ENCODE measurements at regions not wholly inside any gene's neighbourhood (a gene's known extent, or its start where the extent isn't known, plus 50 kb on each side); places are given as distances from the start of the nearest gene placed in this dataset.

DNA sequence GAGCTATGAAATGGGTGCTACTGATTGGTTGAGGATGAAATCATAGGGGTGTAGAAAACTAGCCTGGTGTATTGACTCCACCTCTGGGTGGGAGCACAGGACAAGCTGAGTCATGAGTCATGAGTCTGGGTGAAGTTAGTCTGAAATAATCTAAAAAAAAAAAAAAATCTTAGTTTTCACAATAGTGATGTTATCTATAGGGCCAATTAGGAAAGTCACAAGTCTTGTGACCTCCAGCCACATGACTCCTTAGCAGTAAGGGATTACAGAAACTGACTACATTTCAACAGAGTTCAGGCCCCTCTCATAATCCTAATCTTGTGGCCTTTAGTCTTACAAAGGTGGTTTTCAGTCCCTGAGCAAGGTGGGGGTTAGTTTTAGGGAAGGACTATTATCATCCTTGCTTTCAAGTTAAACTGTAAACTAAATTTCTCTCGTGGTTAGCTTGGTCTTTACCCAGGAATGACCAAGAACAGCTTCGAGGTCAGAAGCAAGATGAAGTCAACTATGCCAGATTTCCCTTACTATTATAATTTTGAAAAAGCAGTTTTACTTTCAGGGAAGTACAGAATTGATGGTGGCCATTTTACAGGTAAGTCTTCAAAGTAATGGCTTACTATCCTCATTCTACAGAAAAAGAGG, 338.0 kb upstream of the GYPC start (continued):
- no peak for TF ChIP-seq NR3C1 (CRISPR knock-in tag; IDR thresholded peaks at IDR 0.05)

DNA sequence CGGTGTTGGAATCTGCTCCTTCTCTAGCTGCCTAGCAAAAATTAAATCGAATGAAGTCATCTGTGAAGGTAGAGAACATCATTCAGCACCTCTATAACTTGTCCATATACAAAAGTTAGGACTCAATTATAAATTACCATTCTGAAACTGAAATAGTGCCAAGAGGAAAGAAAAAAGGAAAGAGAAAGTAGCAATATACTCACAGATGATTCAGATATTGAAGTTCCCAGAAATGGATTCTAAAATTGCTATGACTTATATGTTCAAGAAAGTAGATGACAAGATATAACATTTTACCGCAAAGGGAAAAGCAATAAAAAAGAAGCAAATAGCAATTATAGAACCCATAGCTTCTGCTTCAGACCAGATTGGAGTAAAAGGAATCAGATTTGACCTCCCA, 333.6 kb upstream of the GYPC start:
- no peak for DNase-seq (ENCODE audit: low spot score)
- FAIRE-seq: no peak
- WGBS (ENCODE audit: low lambda C conversion rate): 29% methylated on average over 3 of the region's 3 CpGs

More for the DNA sequence above, 333.6 kb upstream of the GYPC start:
- intact Hi-C loops (cut with micrococcal nuclease; ENCODE audit: unreplicated experiment) (no loop called here), in situ Hi-C loops (cut with HindIII; ENCODE audit: extremely low pct_ligation_motif_present, low pct_unique_long_range_greater_than_20kb) (no loop called here)
- H3K27me3 ChIP-seq (ENCODE audit: control insufficient read depth in 1 of 2, insufficient read depth in 2 of 2, low read length in 2 of 2): no peaks in the 10 kb centered on the region
- BruUV-seq (replicated peaks): no TSS peak
- no peak overlapping the region for H3K27ac ChIP-seq (ENCODE audit: extremely low read length, insufficient read depth, low read length)
- no peaks in the 10 kb centered on the region for H3K79me2 ChIP-seq (ENCODE audit: insufficient read depth, low read length)
- H3K4me2 ChIP-seq (ENCODE audit: low read depth, low read length): no peak overlapping the region
- ChIA-PET POLR2A (no interaction called here), CTCF (ENCODE audit: low intra/inter-chr PET ratio, low total read pairs) (no interaction called here)
- H3K9me3 ChIP-seq (ENCODE audit: low read length): no peaks in the 10 kb centered on the region
- no peaks in the 10 kb centered on the region for H3K36me3 ChIP-seq (replicated peaks in 1 of 2; ENCODE audit: control insufficient read depth in 1 of 2, insufficient read depth in 2 of 2, low read length in 2 of 2)
- no peaks in the 10 kb centered on the region for H3K4me1 ChIP-seq (ENCODE audit: insufficient read depth, low read length)
- H3K4me3 ChIP-seq (replicated peaks in 1 of 3; ENCODE audit: insufficient read depth in 1 of 3, low read depth in 2 of 3, low read length in 3 of 3): no peak overlapping the region
- H3K9ac ChIP-seq (ENCODE audit: insufficient read depth, low read depth, low read length): no peak overlapping the region
- no peak for ATAC-seq
- no peaks in the 10 kb centered on the region for H4K20me1 ChIP-seq (ENCODE audit: insufficient read depth, low read length)
- TF ChIP-seq CBX1 (IDR thresholded peaks at IDR 0.05; ENCODE audit: low read depth) (no peak), ZNF839 (CRISPR knock-in tag; IDR thresholded peaks at IDR 0.05; ENCODE audit: borderline replicate concordance) (no peak), RXRA (CRISPR knock-in tag; IDR thresholded peaks at IDR 0.05) (no peak)
- TF ChIP-seq, protein P1, sequence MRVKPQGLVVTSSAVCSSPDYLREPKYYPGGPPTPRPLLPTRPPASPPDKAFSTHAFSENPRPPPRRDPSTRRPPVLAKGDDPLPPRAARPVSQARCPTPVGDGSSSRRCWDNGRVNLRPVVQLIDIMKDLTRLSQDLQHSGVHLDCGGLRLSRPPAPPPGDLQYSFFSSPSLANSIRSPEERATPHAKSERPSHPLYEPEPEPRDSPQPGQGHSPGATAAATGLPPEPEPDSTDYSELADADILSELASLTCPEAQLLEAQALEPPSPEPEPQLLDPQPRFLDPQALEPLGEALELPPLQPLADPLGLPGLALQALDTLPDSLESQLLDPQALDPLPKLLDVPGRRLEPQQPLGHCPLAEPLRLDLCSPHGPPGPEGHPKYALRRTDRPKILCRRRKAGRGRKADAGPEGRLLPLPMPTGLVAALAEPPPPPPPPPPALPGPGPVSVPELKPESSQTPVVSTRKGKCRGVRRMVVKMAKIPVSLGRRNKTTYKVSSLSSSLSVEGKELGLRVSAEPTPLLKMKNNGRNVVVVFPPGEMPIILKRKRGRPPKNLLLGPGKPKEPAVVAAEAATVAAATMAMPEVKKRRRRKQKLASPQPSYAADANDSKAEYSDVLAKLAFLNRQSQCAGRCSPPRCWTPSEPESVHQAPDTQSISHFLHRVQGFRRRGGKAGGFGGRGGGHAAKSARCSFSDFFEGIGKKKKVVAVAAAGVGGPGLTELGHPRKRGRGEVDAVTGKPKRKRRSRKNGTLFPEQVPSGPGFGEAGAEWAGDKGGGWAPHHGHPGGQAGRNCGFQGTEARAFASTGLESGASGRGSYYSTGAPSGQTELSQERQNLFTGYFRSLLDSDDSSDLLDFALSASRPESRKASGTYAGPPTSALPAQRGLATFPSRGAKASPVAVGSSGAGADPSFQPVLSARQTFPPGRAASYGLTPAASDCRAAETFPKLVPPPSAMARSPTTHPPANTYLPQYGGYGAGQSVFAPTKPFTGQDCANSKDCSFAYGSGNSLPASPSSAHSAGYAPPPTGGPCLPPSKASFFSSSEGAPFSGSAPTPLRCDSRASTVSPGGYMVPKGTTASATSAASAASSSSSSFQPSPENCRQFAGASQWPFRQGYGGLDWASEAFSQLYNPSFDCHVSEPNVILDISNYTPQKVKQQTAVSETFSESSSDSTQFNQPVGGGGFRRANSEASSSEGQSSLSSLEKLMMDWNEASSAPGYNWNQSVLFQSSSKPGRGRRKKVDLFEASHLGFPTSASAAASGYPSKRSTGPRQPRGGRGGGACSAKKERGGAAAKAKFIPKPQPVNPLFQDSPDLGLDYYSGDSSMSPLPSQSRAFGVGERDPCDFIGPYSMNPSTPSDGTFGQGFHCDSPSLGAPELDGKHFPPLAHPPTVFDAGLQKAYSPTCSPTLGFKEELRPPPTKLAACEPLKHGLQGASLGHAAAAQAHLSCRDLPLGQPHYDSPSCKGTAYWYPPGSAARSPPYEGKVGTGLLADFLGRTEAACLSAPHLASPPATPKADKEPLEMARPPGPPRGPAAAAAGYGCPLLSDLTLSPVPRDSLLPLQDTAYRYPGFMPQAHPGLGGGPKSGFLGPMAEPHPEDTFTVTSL (CRISPR knock-in tag; IDR thresholded peaks at IDR 0.05; ENCODE audit: borderline replicate concordance): no peak
- no peak overlapping the region for H2AFZ ChIP-seq (ENCODE audit: low read length)

Data from HepG2 (cell line).